ENCODE measurements at regions not wholly inside any gene's neighbourhood (a gene's known extent, or its start where the extent isn't known, plus 50 kb on each side); places are given as distances from the start of the nearest gene placed in this dataset.

GRCh38 chr4:12723849-12724447 lies 760.2 kb downstream of the RAB28 start:
- Mint-ChIP-seq H3K27ac (no peak overlapping the region), H3K4me1 (no peaks in the 10 kb centered on the region)

GRCh38 chr4:12716896-12717295 lies 767.2 kb downstream of the RAB28 start:
- ATAC-seq = no peak

More at GRCh38 chr4:12723849-12724447, 760.2 kb downstream of the RAB28 start:
- DNase-seq (no peak), ATAC-seq (no peak)
- Mint-ChIP-seq H3K4me3 (no peak overlapping the region), H3K36me3 (ENCODE audit: low read depth) (no peaks in the 10 kb centered on the region), H3K9me3 (no peaks in the 10 kb centered on the region), H3K27me3 (peaks cover 20% of the 10 kb centered on the region)

GRCh38 chr4:12712648-12713339 lies 771.3 kb downstream of the RAB28 start:
- H3K4me1 Mint-ChIP-seq = no peaks in the 10 kb centered on the region
- ATAC-seq (no peak), DNase-seq (no peak)
- no peaks in the 10 kb centered on the region for H3K27me3 Mint-ChIP-seq
- no peaks in the 10 kb centered on the region for H3K36me3 Mint-ChIP-seq (ENCODE audit: low read depth)
- no peak overlapping the region for H3K27ac Mint-ChIP-seq
- H3K4me3 Mint-ChIP-seq = no peak overlapping the region
- H3K9me3 Mint-ChIP-seq = peaks cover 4% of the 10 kb centered on the region

More at GRCh38 chr4:12716896-12717295, 767.2 kb downstream of the RAB28 start:
- no peaks in the 10 kb centered on the region for H3K36me3 Mint-ChIP-seq (ENCODE audit: low read depth)
- no peaks in the 10 kb centered on the region for H3K4me1 Mint-ChIP-seq
- peaks cover 2% of the 10 kb centered on the region for H3K9me3 Mint-ChIP-seq
- H3K27ac Mint-ChIP-seq = no peak overlapping the region
- H3K4me3 Mint-ChIP-seq = no peak overlapping the region
- no peak for DNase-seq
- peaks cover 2% of the 10 kb centered on the region for H3K27me3 Mint-ChIP-seq

- ATAC-seq (no peak), DNase-seq (no peak)
- no peaks in the 10 kb centered on the region for H3K4me1 Mint-ChIP-seq
- peaks cover 4% of the 10 kb centered on the region for H3K9me3 Mint-ChIP-seq
- no peak overlapping the region for H3K27ac Mint-ChIP-seq
- H3K27me3 Mint-ChIP-seq = peaks cover 2% of the 10 kb centered on the region
- no peaks in the 10 kb centered on the region for H3K36me3 Mint-ChIP-seq (ENCODE audit: low read depth)
- no peak overlapping the region for H3K4me3 Mint-ChIP-seq
These were observed 776.6 kb downstream of the RAB28 start for GRCh38 chr4:12707381-12708175.

- Mint-ChIP-seq H3K36me3 (ENCODE audit: low read depth) (no peaks in the 10 kb centered on the region), H3K27me3 (peaks cover 2% of the 10 kb centered on the region), H3K4me3 (no peak overlapping the region), H3K27ac (no peak overlapping the region), H3K4me1 (no peaks in the 10 kb centered on the region), H3K9me3 (no peaks in the 10 kb centered on the region)
- no peak for ATAC-seq
- DNase-seq = no peak
These were observed 781.1 kb downstream of the RAB28 start for GRCh38 chr4:12703036-12703435.

GRCh38 chr4:12701384-12701783 lies 782.8 kb downstream of the RAB28 start:
- Mint-ChIP-seq H3K9me3 (no peaks in the 10 kb centered on the region), H3K36me3 (ENCODE audit: low read depth) (no peaks in the 10 kb centered on the region), H3K4me1 (no peaks in the 10 kb centered on the region), H3K27ac (no peak overlapping the region), H3K4me3 (no peak overlapping the region), H3K27me3 (peaks cover 2% of the 10 kb centered on the region)
- ATAC-seq (no peak), DNase-seq (no peak)

- H3K9me3 Mint-ChIP-seq = no peaks in the 10 kb centered on the region
- no peaks in the 10 kb centered on the region for H3K4me1 Mint-ChIP-seq
- no peaks in the 10 kb centered on the region for H3K27me3 Mint-ChIP-seq
- no peak for ATAC-seq
- H3K4me3 Mint-ChIP-seq = no peak overlapping the region
- no peaks in the 10 kb centered on the region for H3K36me3 Mint-ChIP-seq (ENCODE audit: low read depth)
- no peak overlapping the region for H3K27ac Mint-ChIP-seq
- no peak for DNase-seq
These were observed 786.2 kb downstream of the RAB28 start for GRCh38 chr4:12697970-12698369.

GRCh38 chr4:12692815-12693214 lies 791.3 kb downstream of the RAB28 start:
- H3K27ac Mint-ChIP-seq = no peak overlapping the region

GRCh38 chr4:12691168-12691567 lies 793.0 kb downstream of the RAB28 start:
- Mint-ChIP-seq H3K9me3 (no peaks in the 10 kb centered on the region), H3K4me1 (no peaks in the 10 kb centered on the region), H3K27me3 (no peaks in the 10 kb centered on the region), H3K27ac (no peak overlapping the region), H3K36me3 (ENCODE audit: low read depth) (no peaks in the 10 kb centered on the region), H3K4me3 (no peak overlapping the region)
- DNase-seq (no peak), ATAC-seq (no peak)

More at GRCh38 chr4:12692815-12693214, 791.3 kb downstream of the RAB28 start:
- Mint-ChIP-seq H3K36me3 (ENCODE audit: low read depth) (no peaks in the 10 kb centered on the region), H3K27me3 (no peaks in the 10 kb centered on the region), H3K4me1 (no peaks in the 10 kb centered on the region), H3K4me3 (no peak overlapping the region), H3K9me3 (no peaks in the 10 kb centered on the region)
- DNase-seq = no peak
- no peak for ATAC-seq

- Mint-ChIP-seq H3K27ac (no peak overlapping the region), H3K4me3 (no peak overlapping the region), H3K36me3 (ENCODE audit: low read depth) (no peaks in the 10 kb centered on the region), H3K9me3 (no peaks in the 10 kb centered on the region), H3K27me3 (no peaks in the 10 kb centered on the region), H3K4me1 (no peaks in the 10 kb centered on the region)
- DNase-seq = no peak
- ATAC-seq = no peak
These were observed 794.7 kb downstream of the RAB28 start for GRCh38 chr4:12689457-12689856.

- no peak overlapping the region for H3K27ac Mint-ChIP-seq
- H3K4me1 Mint-ChIP-seq = no peaks in the 10 kb centered on the region
- no peaks in the 10 kb centered on the region for H3K36me3 Mint-ChIP-seq (ENCODE audit: low read depth)
- ATAC-seq (no peak), DNase-seq (no peak)
- H3K4me3 Mint-ChIP-seq = no peak overlapping the region
- peaks cover 13% of the 10 kb centered on the region for H3K9me3 Mint-ChIP-seq
- H3K27me3 Mint-ChIP-seq = no peaks in the 10 kb centered on the region
These were observed 804.9 kb downstream of the RAB28 start for GRCh38 chr4:12679217-12679616.

GRCh38 chr4:12674184-12674583 lies 810.0 kb downstream of the RAB28 start:
- Mint-ChIP-seq H3K36me3 (ENCODE audit: low read depth) (no peaks in the 10 kb centered on the region), H3K27me3 (no peaks in the 10 kb centered on the region), H3K4me3 (no peak overlapping the region), H3K9me3 (peaks cover 27% of the 10 kb centered on the region), H3K27ac (no peak overlapping the region), H3K4me1 (no peaks in the 10 kb centered on the region)
- no peak for ATAC-seq
- no peak for DNase-seq

GRCh38 chr4:12672303-12672702 lies 811.8 kb downstream of the RAB28 start:
- ATAC-seq (no peak), DNase-seq (no peak)
- Mint-ChIP-seq H3K27me3 (no peaks in the 10 kb centered on the region), H3K36me3 (ENCODE audit: low read depth) (no peaks in the 10 kb centered on the region), H3K27ac (no peak overlapping the region), H3K9me3 (peaks cover 27% of the 10 kb centered on the region), H3K4me3 (no peak overlapping the region), H3K4me1 (no peaks in the 10 kb centered on the region)

- Mint-ChIP-seq H3K9me3 (no peaks in the 10 kb centered on the region), H3K4me3 (no peak overlapping the region), H3K27ac (no peak overlapping the region), H3K27me3 (no peaks in the 10 kb centered on the region), H3K36me3 (ENCODE audit: low read depth) (no peaks in the 10 kb centered on the region), H3K4me1 (no peaks in the 10 kb centered on the region)
- DNase-seq = no peak
- no peak for ATAC-seq
These were observed 826.0 kb downstream of the RAB28 start for GRCh38 chr4:12658146-12658545.

GRCh38 chr4:12651876-12652275 lies 832.3 kb downstream of the RAB28 start:
- H3K4me3 Mint-ChIP-seq = no peak overlapping the region
- DNase-seq = no peak
- H3K4me1 Mint-ChIP-seq = no peaks in the 10 kb centered on the region
- no peaks in the 10 kb centered on the region for H3K9me3 Mint-ChIP-seq
- H3K27ac Mint-ChIP-seq = no peak overlapping the region
- H3K36me3 Mint-ChIP-seq (ENCODE audit: low read depth) = no peaks in the 10 kb centered on the region
- no peaks in the 10 kb centered on the region for H3K27me3 Mint-ChIP-seq
- ATAC-seq = no peak
